HPDE6-E6E7 (cell line): ENCODE measurements at regions not wholly inside any gene's neighbourhood (a gene's known extent, or its start where the extent isn't known, plus 50 kb on each side); places are given as distances from the start of the nearest gene placed in this dataset.

Experiments
- DNase-seq: peaks from one replicate; pipeline ENCODE4 v3.0.0; 2011; ENCODE audit warnings: missing footprints; ENCODE audit errors: extremely low spot score

GRCh38 chr3:181081930-181082329, 92.4 kb upstream of the DNAJC19 start:
- no peak for DNase-seq

- DNase-seq: no peak
These were observed 87.0 kb upstream of the DNAJC19 start for GRCh38 chr3:181076558-181076957.

- no peak for DNase-seq
These were observed 85.6 kb upstream of the DNAJC19 start for GRCh38 chr3:181075098-181075497.

- no peak for DNase-seq
These were observed 76.9 kb upstream of the DNAJC19 start for GRCh38 chr3:181066143-181067087.

- DNase-seq: no peak
These were observed 66.7 kb upstream of the DNAJC19 start for GRCh38 chr3:181056136-181056732.

GRCh38 chr3:181054538-181054937, 65.0 kb upstream of the DNAJC19 start:
- no peak for DNase-seq

GRCh38 chr3:181052256-181052655, 62.7 kb upstream of the DNAJC19 start:
- DNase-seq: no peak

GRCh38 chr3:181050738-181051137, 61.2 kb upstream of the DNAJC19 start:
- DNase-seq: no peak

- no peak for DNase-seq
These were observed 50.5 kb upstream of the DNAJC19 start for GRCh38 chr3:181040030-181040429.
